GM10266 (cell line): ENCODE measurements at regions not wholly inside any gene's neighbourhood (a gene's known extent, or its start where the extent isn't known, plus 50 kb on each side); places are given as distances from the start of the nearest gene placed in this dataset.

Experiments
- DNase-seq: peaks from one replicate; pipeline ENCODE4 v3.0.0; 2012; ENCODE audit errors: extremely low spot score
- TF ChIP-seq, protein P1 (sequence below): IDR thresholded peaks from 2 replicates; pipeline ENCODE4 v1.5.1; 2012; ENCODE audit warnings: mild to moderate bottlenecking, low read depth; ENCODE audit not compliant: control insufficient read depth, insufficient read depth; ENCODE audit errors: missing control alignments

DNA sequence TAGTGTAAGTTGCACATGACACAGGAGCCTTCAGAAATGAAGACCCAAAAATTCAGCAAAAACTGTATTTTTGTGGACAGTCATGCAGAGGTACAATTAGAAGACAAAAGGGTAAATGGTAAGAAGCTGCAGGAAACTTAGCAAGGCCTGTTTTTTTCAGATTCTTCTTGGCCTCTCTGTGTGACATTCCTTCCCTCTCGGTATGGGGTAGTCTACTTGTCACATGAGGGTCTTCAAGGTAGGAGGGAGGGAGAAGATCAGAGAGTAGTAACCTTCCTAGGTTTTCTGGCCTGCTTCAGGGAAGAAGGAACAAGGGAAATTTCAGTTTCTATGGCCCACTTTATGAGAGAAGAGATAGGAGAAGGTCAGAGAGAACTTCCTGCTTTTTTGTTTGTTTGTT is 230.4 kb upstream of the PPP1R2C start:
- TF ChIP-seq, protein P1, sequence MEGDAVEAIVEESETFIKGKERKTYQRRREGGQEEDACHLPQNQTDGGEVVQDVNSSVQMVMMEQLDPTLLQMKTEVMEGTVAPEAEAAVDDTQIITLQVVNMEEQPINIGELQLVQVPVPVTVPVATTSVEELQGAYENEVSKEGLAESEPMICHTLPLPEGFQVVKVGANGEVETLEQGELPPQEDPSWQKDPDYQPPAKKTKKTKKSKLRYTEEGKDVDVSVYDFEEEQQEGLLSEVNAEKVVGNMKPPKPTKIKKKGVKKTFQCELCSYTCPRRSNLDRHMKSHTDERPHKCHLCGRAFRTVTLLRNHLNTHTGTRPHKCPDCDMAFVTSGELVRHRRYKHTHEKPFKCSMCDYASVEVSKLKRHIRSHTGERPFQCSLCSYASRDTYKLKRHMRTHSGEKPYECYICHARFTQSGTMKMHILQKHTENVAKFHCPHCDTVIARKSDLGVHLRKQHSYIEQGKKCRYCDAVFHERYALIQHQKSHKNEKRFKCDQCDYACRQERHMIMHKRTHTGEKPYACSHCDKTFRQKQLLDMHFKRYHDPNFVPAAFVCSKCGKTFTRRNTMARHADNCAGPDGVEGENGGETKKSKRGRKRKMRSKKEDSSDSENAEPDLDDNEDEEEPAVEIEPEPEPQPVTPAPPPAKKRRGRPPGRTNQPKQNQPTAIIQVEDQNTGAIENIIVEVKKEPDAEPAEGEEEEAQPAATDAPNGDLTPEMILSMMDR: no peak
- no peak for DNase-seq

DNA sequence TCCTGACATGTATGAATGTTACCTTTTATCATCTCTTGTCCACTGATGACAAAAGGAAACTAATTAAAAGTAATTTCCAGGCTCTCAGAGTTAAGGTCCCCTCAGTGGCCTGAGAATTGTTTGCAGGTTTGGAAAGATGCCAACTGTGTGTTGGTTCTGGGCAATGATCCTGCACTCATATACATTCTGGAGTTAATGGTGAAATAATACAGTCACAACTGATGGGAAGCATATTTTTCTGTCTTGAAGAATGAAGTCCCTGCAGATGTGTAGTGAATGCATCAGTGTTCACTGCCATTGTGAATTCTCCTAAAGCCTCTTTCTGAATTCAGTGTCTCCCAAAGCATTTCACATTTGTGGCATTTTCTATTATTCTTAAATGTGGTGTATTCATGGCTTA is 238.1 kb upstream of the PPP1R2C start:
- DNase-seq: no peak
- TF ChIP-seq, protein P1: no peak

DNA sequence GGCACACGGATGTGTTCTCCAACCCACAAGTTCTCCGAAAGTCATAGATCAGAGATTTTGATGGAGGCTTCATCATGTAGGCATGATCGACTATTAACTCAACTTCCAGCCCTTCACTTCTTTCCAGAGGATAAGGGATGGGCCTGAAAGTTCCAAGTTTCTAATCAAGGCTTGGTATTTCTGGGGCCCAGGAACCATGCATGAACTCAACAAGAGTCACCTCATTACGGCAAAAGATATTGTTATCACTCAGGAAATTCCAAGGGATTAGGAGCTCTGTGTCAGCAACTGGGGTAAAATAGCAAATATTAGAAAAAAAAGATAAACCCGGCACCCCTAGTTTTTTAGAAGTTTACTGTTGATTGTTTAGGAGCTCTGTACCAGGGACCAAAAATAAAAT is 240.1 kb upstream of the PPP1R2C start:
- no peak for DNase-seq

DNA sequence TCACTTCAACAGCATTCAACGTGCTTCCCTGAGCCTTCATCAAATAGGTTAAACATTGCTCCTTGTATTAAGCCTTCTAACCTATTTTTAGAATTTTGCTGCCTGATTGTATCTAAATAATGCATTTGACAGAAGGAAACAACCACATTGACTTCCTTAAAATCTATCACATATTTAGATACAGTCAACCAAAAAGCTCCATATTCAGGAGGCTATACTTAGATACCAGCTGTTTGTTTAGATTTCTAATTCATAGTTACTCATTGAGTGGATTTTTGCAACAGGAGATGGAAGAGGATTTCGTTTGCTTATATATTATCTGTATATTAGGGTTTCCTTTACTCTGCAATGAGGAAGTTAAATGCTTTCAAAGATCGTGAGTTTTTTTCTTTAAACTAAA is 241.1 kb upstream of the PPP1R2C start:
- TF ChIP-seq, protein P1: no peak
- DNase-seq: no peak

More for the DNA sequence above, 240.1 kb upstream of the PPP1R2C start:
- TF ChIP-seq, protein P1: no peak

DNA sequence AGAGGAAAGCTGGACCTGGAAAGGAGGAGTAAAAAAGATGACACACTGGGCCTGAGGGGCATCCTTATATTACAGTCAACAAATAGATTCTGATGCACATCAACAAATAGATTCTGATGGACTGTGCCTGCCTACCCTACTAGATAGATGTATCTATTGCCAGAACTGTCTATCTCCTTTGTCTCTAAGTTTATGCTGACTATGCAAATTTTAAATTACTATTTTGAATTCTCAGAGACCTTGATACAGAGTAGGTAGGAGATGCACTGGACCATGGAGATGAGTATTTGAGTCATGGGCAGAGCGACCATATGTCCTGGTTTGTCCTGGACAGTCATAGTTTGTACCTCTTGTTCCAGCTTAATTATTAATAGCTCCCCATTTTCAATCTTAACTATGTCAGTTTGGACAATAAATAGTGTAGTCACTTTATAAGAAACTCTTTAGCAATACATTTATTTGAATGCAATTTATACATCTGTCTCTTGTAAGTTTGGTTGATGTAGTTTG is 247.9 kb upstream of the PPP1R2C start:
- DNase-seq: no peak
- TF ChIP-seq, protein P1: no peak

DNA sequence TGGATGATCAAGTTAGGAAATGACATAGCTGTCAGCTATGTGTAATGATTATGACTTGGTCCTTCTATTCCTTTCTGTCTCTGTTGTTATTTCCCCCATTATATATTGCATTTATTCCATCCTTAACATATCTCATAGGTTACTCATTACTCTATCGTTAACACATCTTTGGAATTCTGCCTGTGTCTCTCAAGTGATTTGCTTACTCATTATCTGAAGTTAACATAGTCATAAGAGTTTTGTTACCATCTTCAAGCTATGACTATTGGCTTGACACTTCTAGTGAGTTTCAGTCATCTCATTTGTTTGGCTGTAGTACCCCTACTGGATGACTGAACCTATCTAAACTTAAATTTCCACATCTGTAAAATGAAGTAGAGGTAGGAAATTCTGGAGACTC is 286.1 kb upstream of the PPP1R2C start:
- no peak for DNase-seq
- TF ChIP-seq, protein P1: no peak

DNA sequence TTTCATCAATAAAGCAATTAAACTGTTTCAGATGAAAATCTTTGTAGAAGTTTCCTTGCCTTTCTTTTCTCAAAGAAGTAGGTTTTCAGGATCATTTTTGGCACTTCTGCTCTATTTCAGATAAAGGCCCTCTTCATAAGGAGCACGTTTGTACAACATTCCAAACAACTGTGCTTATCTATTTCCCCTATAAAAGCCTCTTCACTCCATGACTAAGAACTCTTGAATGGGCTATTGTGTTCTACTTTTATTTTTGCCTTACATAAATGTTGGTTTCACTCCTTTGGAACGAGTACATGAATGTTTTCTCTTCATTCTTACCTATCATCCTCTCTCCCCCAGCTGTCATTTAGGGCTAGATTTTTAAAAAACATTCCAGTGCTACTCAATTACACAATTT is 288.0 kb upstream of the PPP1R2C start:
- TF ChIP-seq, protein P1: no peak
- DNase-seq: no peak

DNA sequence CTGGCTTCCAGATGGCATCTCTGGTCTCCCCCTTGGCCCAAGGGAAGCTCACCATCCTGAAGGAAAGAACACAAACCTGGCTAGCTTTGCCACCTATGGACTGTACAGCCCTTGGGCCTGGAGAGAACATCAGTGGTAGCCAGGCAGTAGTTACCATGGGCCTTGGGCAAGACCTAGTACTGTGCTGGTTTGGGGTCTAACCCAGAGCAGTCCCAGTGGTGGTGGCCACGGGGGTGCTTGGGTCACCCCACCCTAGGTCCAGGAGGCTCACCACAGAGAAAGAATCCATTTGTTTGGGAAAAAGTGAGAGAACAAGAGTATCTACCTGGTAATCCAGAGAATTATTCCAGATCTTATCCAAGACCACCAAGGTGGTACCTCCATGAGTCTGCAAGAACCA is 290.7 kb upstream of the PPP1R2C start:
- TF ChIP-seq, protein P1: no peak
- DNase-seq: no peak
